Kidney tubule cell (primary cell): ENCODE measurements at regions not wholly inside any gene's neighbourhood (a gene's known extent, or its start where the extent isn't known, plus 50 kb on each side); places are given as distances from the start of the nearest gene placed in this dataset.

Experiments
- DNase-seq: peaks from one replicate; pipeline ENCODE4 v3.0.0-alpha.2; 2018; ENCODE audit warnings: low spot score

GRCh38 chr5:96072138-96072790 is 110.6 kb upstream of the ELL2 start:
- DNase-seq: no peak

- no peak for DNase-seq
Observed at GRCh38 chr5:96070622-96071225, 109.1 kb upstream of the ELL2 start.

- peak; percentile 98 for DNase-seq
Observed at GRCh38 chr5:96067894-96068614, 106.4 kb upstream of the ELL2 start.

- peak; percentile 66 for DNase-seq
Observed at GRCh38 chr5:96067251-96067650, 105.6 kb upstream of the ELL2 start.

- peak; percentile 14 for DNase-seq
Observed at GRCh38 chr5:96066386-96066719, 104.7 kb upstream of the ELL2 start.

GRCh38 chr5:96065685-96066385 is 104.2 kb upstream of the ELL2 start:
- DNase-seq: peak; percentile 36

- peak; percentile 57 for DNase-seq
Observed at GRCh38 chr5:96064877-96065276, 103.2 kb upstream of the ELL2 start.

GRCh38 chr5:96062836-96063235 is 101.2 kb upstream of the ELL2 start:
- no peak for DNase-seq

- no peak for DNase-seq
Observed at GRCh38 chr5:96058084-96058483, 96.4 kb upstream of the ELL2 start.

- no peak for DNase-seq
Observed at GRCh38 chr5:96054311-96055030, 92.8 kb upstream of the ELL2 start.

GRCh38 chr5:96053063-96053735 is 91.5 kb upstream of the ELL2 start:
- DNase-seq: no peak

GRCh38 chr5:96052374-96052773 is 90.7 kb upstream of the ELL2 start:
- DNase-seq: no peak

- DNase-seq: no peak
Observed at GRCh38 chr5:96051401-96051830, 89.8 kb upstream of the ELL2 start.

GRCh38 chr5:96050273-96050880 is 88.7 kb upstream of the ELL2 start:
- no peak for DNase-seq

GRCh38 chr5:96049398-96050272 is 88.0 kb upstream of the ELL2 start:
- DNase-seq: peak; percentile 89

GRCh38 chr5:96048763-96049162 is 87.1 kb upstream of the ELL2 start:
- DNase-seq: no peak

GRCh38 chr5:96045888-96046287 is 84.2 kb upstream of the ELL2 start:
- no peak for DNase-seq

- no peak for DNase-seq
Observed at GRCh38 chr5:96043446-96043845, 81.8 kb upstream of the ELL2 start.

- no peak for DNase-seq
Observed at GRCh38 chr5:96037128-96037527, 75.5 kb upstream of the ELL2 start.

GRCh38 chr5:96036301-96036700 is 74.7 kb upstream of the ELL2 start:
- no peak for DNase-seq
